GM12878 (cell line): ENCODE measurements at regions not wholly inside any gene's neighbourhood (a gene's known extent, or its start where the extent isn't known, plus 50 kb on each side); places are given as distances from the start of the nearest gene placed in this dataset.

ENCODE experiments used
- ATAC-seq: fragments of 200-7000 bp; cut with Tn5 transposase; 3 replicates; pipeline ENCODE4 v1.9.1; 2020; ENCODE audit warnings: mild to moderate bottlenecking, moderate library complexity
- BruUV-seq: library from RNA; stranded (reverse); fragments of 400-500 nt; replicated peaks from 2 replicates; lab custom pipeline; 2021; lab: Mats Ljungman, UMichigan
- CTCF ChIA-PET: fragments of 300-600 bp; sonication (Branson Sonifier 250); formaldehyde crosslinking; extraction: SDS; loops from one replicate; lab custom pipeline; 2021; ENCODE audit warnings: inconsistent platforms; lab: Yijun Ruan, JAX
- POLR2A ChIA-PET: fragments of 350-600 bp; formaldehyde crosslinking; extraction: SDS; loops from one replicate; lab custom pipeline; 2021; ENCODE audit warnings: inconsistent platforms; lab: Charles Lee
- RAD21 ChIA-PET: fragments of 300-600 bp; sonication (Branson Sonifier 250); formaldehyde crosslinking; loops from one replicate; lab custom pipeline; 2023; ENCODE audit warnings: antibody characterized with exemption; ENCODE audit not compliant: unreplicated experiment; lab: Charles Lee
- SMC1A ChIA-PET: fragments of 300-600 bp; sonication (Branson Sonifier 250); formaldehyde crosslinking; loops from one replicate; lab custom pipeline; 2023; ENCODE audit not compliant: unreplicated experiment, uncharacterized antibody; lab: Charles Lee
- DNase-seq: peaks from one replicate; pipeline ENCODE4 v3.0.0-alpha.2; 2011; ENCODE audit warnings: low read depth, low spot score
- FAIRE-seq: peaks from 3 replicates; lab custom pipeline; 2011; peaks lifted over from hg19 to GRCh38; lab: Jason Lieb, UNC
- H2AFZ ChIP-seq: 2 replicates; pipeline ENCODE4 v1.6.0; 2011; ENCODE audit warnings: low read depth, low read length, control low read depth; ENCODE audit not compliant: control insufficient read depth
- H3K27ac ChIP-seq: 2 replicates; pipeline ENCODE4 v1.5.1; 2011; ENCODE audit warnings: control low read depth; ENCODE audit not compliant: control insufficient read depth, insufficient read depth
- H3K27me3 ChIP-seq, 2 experiments: replicated peaks in 1 of 2; 2 replicates each; pipeline versions ENCODE4 v1.6.0 to v1.6.1; 2011; ENCODE audit warnings: low read length in 1 of 2; ENCODE audit not compliant: control insufficient read depth in 2 of 2, insufficient read depth in 2 of 2
- H3K36me3 ChIP-seq, 2 experiments: 2 replicates each; pipeline ENCODE4 v1.5.1; 2011; ENCODE audit warnings: low read length in 1 of 2; ENCODE audit not compliant: control insufficient read depth in 2 of 2, insufficient read depth in 2 of 2
- H3K4me1 ChIP-seq: 2 replicates; pipeline ENCODE4 v1.6.1; 2011; ENCODE audit warnings: mild to moderate bottlenecking, low read length, moderate library complexity, mixed read lengths; ENCODE audit not compliant: control insufficient read depth, insufficient read depth
- H3K4me2 ChIP-seq: 2 replicates; pipeline ENCODE4 v1.6.0; 2011; ENCODE audit warnings: control low read depth; ENCODE audit not compliant: control insufficient read depth, insufficient read depth
- H3K4me3 ChIP-seq: fragments of 200-600 bp; sonication (generic); 2 replicates; pipeline ENCODE4 v1.5.1; 2016
- H3K79me2 ChIP-seq: 2 replicates; pipeline ENCODE4 v1.6.0; 2011; ENCODE audit warnings: low read length; ENCODE audit not compliant: control insufficient read depth, insufficient read depth
- H3K9ac ChIP-seq: 2 replicates; pipeline ENCODE4 v1.8.0; 2011; ENCODE audit warnings: low read length, control low read depth, mixed read lengths; ENCODE audit not compliant: control insufficient read depth, insufficient read depth
- H3K9me3 ChIP-seq: replicated peaks from 3 replicates; pipeline ENCODE4 v1.5.1; 2011; ENCODE audit warnings: mild to moderate bottlenecking, low read length; ENCODE audit not compliant: control insufficient read depth, insufficient read depth
- H4K20me1 ChIP-seq: 2 replicates; pipeline ENCODE4 v1.6.0; 2011; ENCODE audit not compliant: control insufficient read depth, insufficient read depth
- ATF3 ChIP-seq: IDR thresholded peaks from 2 replicates; pipeline ENCODE4 v1.6.1; 2011; ENCODE audit warnings: low read depth, mild to moderate bottlenecking, low read length, moderate library complexity, borderline replicate concordance; ENCODE audit errors: extremely low read depth
- CBFB ChIP-seq: IDR thresholded peaks from 2 replicates; pipeline ENCODE4 v1.6.1; 2016; ENCODE audit warnings: antibody characterized with exemption, low read depth
- CBX5 ChIP-seq: sonication (generic); IDR thresholded peaks from 2 replicates; pipeline ENCODE4 v1.6.1; 2016; ENCODE audit warnings: low read depth, moderate library complexity, mild to moderate bottlenecking, inconsistent platforms
- CREB1 ChIP-seq: IDR thresholded peaks from 2 replicates; pipeline ENCODE4 v1.6.1; 2012; ENCODE audit warnings: low read depth, mild to moderate bottlenecking, inconsistent platforms
- ESRRA ChIP-seq: IDR thresholded peaks from 2 replicates; pipeline ENCODE4 v1.6.1; 2012; ENCODE audit warnings: mild to moderate bottlenecking, low read length, improper control_type of control experiment
- HDAC6 ChIP-seq: fragments of 200-600 bp; sonication (generic); IDR thresholded peaks from one replicate; pipeline ENCODE4 v1.8.0; 2017; ENCODE audit warnings: antibody characterized with exemption; ENCODE audit not compliant: unreplicated experiment
- PAX8 ChIP-seq: fragments of 450-650 bp; IDR thresholded peaks from 2 replicates; pipeline ENCODE4 v1.6.1; 2017; ENCODE audit warnings: mild to moderate bottlenecking, moderate library complexity
- PKNOX1 ChIP-seq: fragments of 450-650 bp; IDR thresholded peaks from 2 replicates; pipeline ENCODE4 v1.6.1; 2016; ENCODE audit warnings: mild to moderate bottlenecking
- SREBF2 ChIP-seq: IDR thresholded peaks from 2 replicates; pipeline ENCODE4 v1.6.1; 2012; ENCODE audit warnings: mild to moderate bottlenecking, low read length
- STAT1 ChIP-seq: fragments of 450-650 bp; conservative IDR thresholded peaks from 2 replicates; pipeline ENCODE4 v1.6.1; 2014; ENCODE audit warnings: antibody characterized with exemption, mild to moderate bottlenecking
- SUPT20H ChIP-seq: IDR thresholded peaks from 2 replicates; pipeline ENCODE4 v1.6.1; 2011; ENCODE audit warnings: low read depth, mild to moderate bottlenecking, low read length, moderate library complexity, borderline replicate concordance; ENCODE audit not compliant: control insufficient read depth
- TAF1 ChIP-seq: IDR thresholded peaks from 2 replicates; pipeline ENCODE4 v1.6.1; 2011; ENCODE audit warnings: mild to moderate bottlenecking, low read depth, low read length, borderline replicate concordance
- ZNF622 ChIP-seq: fragments of 450-650 bp; IDR thresholded peaks from 2 replicates; pipeline ENCODE4 v1.6.1; 2017; ENCODE audit warnings: mild to moderate bottlenecking, inconsistent platforms
- WGBS: methylation state at CpG from one replicate; pipeline ENCODE4 v1.1.6; 2016; ENCODE audit warnings: low lambda C conversion rate; ENCODE audit not compliant: insufficient replicate concordance, insufficient coverage; ENCODE audit errors: missing lambda C conversion rate; 5-methylcytosine and 5-hydroxymethylcytosine counted together
- in situ Hi-C: fragments of 300-500 bp; cut with MboI; formaldehyde crosslinking; loops from 9 replicates; pipeline ENCODE4 v1.14.3; 2018; ENCODE audit warnings: mixed read lengths
- intact Hi-C: fragments of 100-400 bp; cut with micrococcal nuclease; formaldehyde crosslinking; loops from one replicate; pipeline ENCODE4 v1.14.2; 2022; ENCODE audit not compliant: unreplicated experiment

DNA sequence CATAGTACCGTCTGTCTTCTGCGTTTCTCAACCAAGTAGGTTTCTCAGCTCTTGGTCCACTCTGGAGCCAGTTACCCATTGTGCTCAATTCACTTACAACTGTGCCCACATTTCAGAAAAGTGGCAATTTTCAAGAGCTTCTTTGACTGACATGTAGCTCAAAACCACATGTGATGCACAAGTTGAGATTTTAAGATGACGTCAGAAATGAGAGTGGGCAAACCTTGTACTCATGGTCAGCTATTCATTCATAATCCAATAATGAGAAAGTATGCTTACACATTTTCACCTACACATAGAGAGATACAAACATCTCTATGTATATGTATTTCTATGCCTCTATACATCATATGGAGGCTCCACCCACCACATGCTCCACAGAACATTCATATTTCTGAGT, 487.2 kb upstream of the AKR1E2 start:
- H3K4me2 ChIP-seq = no peak overlapping the region
- DNase-seq = no peak

More for the DNA sequence above, 487.2 kb upstream of the AKR1E2 start:
- Histone ChIP-seq H3K4me3 (no peak overlapping the region), H3K9me3 (peaks cover 2% of the 10 kb centered on the region; the same call in 2 of the 3 replicates), H4K20me1 (no peaks in the 10 kb centered on the region), H3K9ac (no peak overlapping the region), H3K79me2 (no peaks in the 10 kb centered on the region), H3K36me3 (no peaks in the 10 kb centered on the region), H3K27me3 (no peaks in the 10 kb centered on the region), H3K4me1 (no peaks in the 10 kb centered on the region), H3K27ac (no peak overlapping the region), H2AFZ (no peak overlapping the region)
- SMC1A ChIA-PET = interaction anchor here (1.3 kb wide), 1 partner anchor 9 kb away, joined by 3 read pairs; no protein-coding TSS in a partner anchor
- RAD21 ChIA-PET = no interaction called here
- CTCF ChIA-PET = no interaction called here
- intact Hi-C loops (no loop called here), in situ Hi-C loops (no loop called here)
- ATAC-seq = no peak
- no peak for TF ChIP-seq ESRRA
- no peak for TF ChIP-seq SREBF2
- TF ChIP-seq TAF1 = no peak
- no peak for TF ChIP-seq STAT1
- TF ChIP-seq ATF3 = no peak
- TF ChIP-seq PKNOX1 = no peak
- no peak for TF ChIP-seq ZNF622
- no peak for TF ChIP-seq SUPT20H
- no peak for TF ChIP-seq CREB1
- TF ChIP-seq HDAC6 = no peak
- TF ChIP-seq PAX8 = no peak
- no peak for TF ChIP-seq CBFB
- TF ChIP-seq CBX5 = no peak
- no TSS peak for BruUV-seq
- WGBS = 95% methylated on average over 3 of the region's 3 CpGs
- FAIRE-seq = no peak
- POLR2A ChIA-PET = no interaction called here
